ENCODE measurements at regions not wholly inside any gene's neighbourhood (a gene's known extent, or its start where the extent isn't known, plus 50 kb on each side); places are given as distances from the start of the nearest gene placed in this dataset.

GRCh38 chr2:21289551-21289950, 165.8 kb downstream of the TDRD15 start:
- no peak for ATAC-seq
- intact Hi-C loops (cut with DNase I), result no loop called here
- Histone ChIP-seq H3K4me1 (no peaks in the 10 kb centered on the region), H3K9me3 (no peaks in the 10 kb centered on the region), H3K27ac (no peak overlapping the region), H3K36me3 (no peaks in the 10 kb centered on the region), H3K27me3 (no peaks in the 10 kb centered on the region), H3K4me3 (no peak overlapping the region)
- no peak for DNase-seq
- TF ChIP-seq, protein P1, sequence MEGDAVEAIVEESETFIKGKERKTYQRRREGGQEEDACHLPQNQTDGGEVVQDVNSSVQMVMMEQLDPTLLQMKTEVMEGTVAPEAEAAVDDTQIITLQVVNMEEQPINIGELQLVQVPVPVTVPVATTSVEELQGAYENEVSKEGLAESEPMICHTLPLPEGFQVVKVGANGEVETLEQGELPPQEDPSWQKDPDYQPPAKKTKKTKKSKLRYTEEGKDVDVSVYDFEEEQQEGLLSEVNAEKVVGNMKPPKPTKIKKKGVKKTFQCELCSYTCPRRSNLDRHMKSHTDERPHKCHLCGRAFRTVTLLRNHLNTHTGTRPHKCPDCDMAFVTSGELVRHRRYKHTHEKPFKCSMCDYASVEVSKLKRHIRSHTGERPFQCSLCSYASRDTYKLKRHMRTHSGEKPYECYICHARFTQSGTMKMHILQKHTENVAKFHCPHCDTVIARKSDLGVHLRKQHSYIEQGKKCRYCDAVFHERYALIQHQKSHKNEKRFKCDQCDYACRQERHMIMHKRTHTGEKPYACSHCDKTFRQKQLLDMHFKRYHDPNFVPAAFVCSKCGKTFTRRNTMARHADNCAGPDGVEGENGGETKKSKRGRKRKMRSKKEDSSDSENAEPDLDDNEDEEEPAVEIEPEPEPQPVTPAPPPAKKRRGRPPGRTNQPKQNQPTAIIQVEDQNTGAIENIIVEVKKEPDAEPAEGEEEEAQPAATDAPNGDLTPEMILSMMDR (IDR thresholded peaks at IDR 0.05), result no peak

GRCh38 chr2:21289989-21290388, 166.2 kb downstream of the TDRD15 start:
- H3K27ac ChIP-seq, result no peak overlapping the region

GRCh38 chr2:21291426-21291825, 167.7 kb downstream of the TDRD15 start:
- Histone ChIP-seq H3K9me3 (no peaks in the 10 kb centered on the region), H3K27ac (no peak overlapping the region), H3K4me3 (no peak overlapping the region), H3K27me3 (no peaks in the 10 kb centered on the region), H3K4me1 (no peaks in the 10 kb centered on the region), H3K36me3 (no peaks in the 10 kb centered on the region)
- ATAC-seq (no peak), DNase-seq (no peak)
- intact Hi-C loops (cut with DNase I), result no loop called here
- TF ChIP-seq, protein P1 (IDR thresholded peaks at IDR 0.05), result no peak

More at GRCh38 chr2:21289989-21290388, 166.2 kb downstream of the TDRD15 start:
- no peaks in the 10 kb centered on the region for H3K9me3 ChIP-seq
- intact Hi-C loops (cut with DNase I), result no loop called here
- H3K27me3 ChIP-seq, result no peaks in the 10 kb centered on the region
- H3K36me3 ChIP-seq, result no peaks in the 10 kb centered on the region
- TF ChIP-seq, protein P1 (IDR thresholded peaks at IDR 0.05), result no peak
- no peaks in the 10 kb centered on the region for H3K4me1 ChIP-seq
- no peak for DNase-seq
- H3K4me3 ChIP-seq, result no peak overlapping the region
- peak; percentile 47 for ATAC-seq

- no peak overlapping the region for H3K4me3 ChIP-seq
- TF ChIP-seq, protein P1 (IDR thresholded peaks at IDR 0.05), result no peak
- no peaks in the 10 kb centered on the region for H3K27me3 ChIP-seq
- H3K36me3 ChIP-seq, result no peaks in the 10 kb centered on the region
- no peaks in the 10 kb centered on the region for H3K9me3 ChIP-seq
- DNase-seq (no peak), ATAC-seq (no peak)
- H3K27ac ChIP-seq, result no peak overlapping the region
- H3K4me1 ChIP-seq, result no peaks in the 10 kb centered on the region
- intact Hi-C loops (cut with DNase I), result no loop called here
Observed at GRCh38 chr2:21294446-21294845, 170.7 kb downstream of the TDRD15 start.

DNA sequence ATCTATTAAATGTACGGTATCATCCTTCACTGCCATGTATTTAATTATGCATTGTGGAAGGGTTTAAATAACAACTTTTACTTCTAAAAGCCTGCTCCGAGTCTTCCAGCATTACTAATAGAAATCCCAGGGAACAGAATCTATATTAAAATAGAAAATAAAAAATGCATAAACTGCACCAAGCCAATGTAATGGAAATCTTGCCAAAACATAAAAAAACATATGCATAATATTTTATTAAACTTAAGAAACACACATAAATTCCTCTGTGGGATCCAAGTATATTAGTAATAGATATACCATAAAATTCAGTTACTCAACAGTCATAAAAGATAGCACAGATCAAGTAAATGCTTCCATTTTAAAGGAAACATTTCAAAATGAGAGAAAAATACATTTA, 175.6 kb downstream of the TDRD15 start:
- Histone ChIP-seq H3K27me3 (no peaks in the 10 kb centered on the region), H3K27ac (no peak overlapping the region), H3K4me1 (no peaks in the 10 kb centered on the region), H3K4me3 (no peak overlapping the region), H3K9me3 (no peaks in the 10 kb centered on the region), H3K36me3 (no peaks in the 10 kb centered on the region)
- intact Hi-C loops (cut with DNase I), result no loop called here
- ATAC-seq (no peak), DNase-seq (no peak)
- TF ChIP-seq, protein P1 (IDR thresholded peaks at IDR 0.05), result no peak
